SH-SY5Y (cell line): ENCODE measurements at regions not wholly inside any gene's neighbourhood (a gene's known extent, or its start where the extent isn't known, plus 50 kb on each side); places are given as distances from the start of the nearest gene placed in this dataset.

Source experiments
- GATA2 ChIP-seq: IDR thresholded peaks from 2 replicates; pipeline ENCODE4 v1.6.1; 2011; ENCODE audit warnings: mild to moderate bottlenecking, low read depth, low read length
- GATA3 ChIP-seq: IDR thresholded peaks from 2 replicates; pipeline ENCODE4 v1.6.1; 2011; ENCODE audit warnings: low read depth, mild to moderate bottlenecking, low read length, moderate library complexity

DNA sequence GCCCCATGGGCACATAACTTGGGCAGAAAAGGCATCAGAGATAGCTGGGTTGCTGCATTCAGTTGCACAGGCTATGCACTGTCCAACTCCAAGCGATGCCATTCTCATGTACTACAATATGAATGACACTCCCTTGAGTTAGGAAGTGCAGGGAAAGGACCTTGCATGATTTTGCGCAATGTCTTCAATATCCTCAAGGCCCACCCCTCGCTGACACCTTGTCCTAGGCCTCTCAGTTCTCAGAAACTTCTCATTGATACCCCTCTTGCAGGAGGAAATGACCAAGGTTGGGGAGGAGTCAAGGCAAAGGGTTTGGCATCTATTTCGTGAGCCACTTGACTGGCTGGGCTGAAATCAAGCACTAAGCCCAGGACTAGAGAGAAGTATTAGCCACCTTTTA lies 70.4 kb downstream of the ARL6IP4 start:
- TF ChIP-seq GATA2 (no peak), GATA3 (no peak)
